SK-N-SH (cell line): ENCODE measurements at regions not wholly inside any gene's neighbourhood (a gene's known extent, or its start where the extent isn't known, plus 50 kb on each side); places are given as distances from the start of the nearest gene placed in this dataset.

Experiments
- CTCF ChIA-PET: fragments of 300-600, 350-600 bp; formaldehyde crosslinking; extraction: SDS; loops from one replicate; lab custom pipeline; 2021; lab: Yijun Ruan, JAX
- POLR2A ChIA-PET: fragments of 350-600 bp; sonication (Branson Sonifier 250); formaldehyde crosslinking; extraction: SDS; loops from one replicate; lab custom pipeline; 2020; ENCODE audit warnings: antibody characterized with exemption, inconsistent platforms; lab: Yijun Ruan, JAX
- DNase-seq: peaks from one replicate; pipeline ENCODE4 v3.0.0; 2012
- H2AFZ ChIP-seq: fragments of 200-600 bp; sonication (generic); 2 replicates; pipeline ENCODE4 v1.8.1; 2016; ENCODE audit warnings: antibody characterized with exemption, mild to moderate bottlenecking, low read depth
- H3F3A ChIP-seq: fragments of 200-600 bp; sonication (generic); replicated peaks from 2 replicates; pipeline ENCODE3; 2016; ENCODE audit warnings: antibody characterized with exemption, mild to moderate bottlenecking; ENCODE audit not compliant: insufficient read depth
- H3K27ac ChIP-seq, 2 experiments: fragments of 200-500 bp in 1 of 2; fragments of 200-600 bp in 1 of 2; sonication (Bioruptor generic) in 1 of 2; sonication (generic), shearing (Covaris generic) in 1 of 2; 2 replicates each; pipeline versions ENCODE4 v1.5.1 to v1.6.1; 2014 to 2016; ENCODE audit warnings: low read depth in 2 of 2, inconsistent platforms in 1 of 2, low read length in 1 of 2, mild to moderate bottlenecking in 1 of 2, mixed read lengths in 1 of 2
- H3K27me3 ChIP-seq: fragments of 200-600 bp; sonication (generic), shearing (Covaris generic); 2 replicates; pipeline ENCODE4 v1.6.1; 2016; ENCODE audit warnings: mixed run types; ENCODE audit not compliant: insufficient read depth
- H3K36me3 ChIP-seq, 2 experiments: fragments of 200-500 bp in 1 of 2; fragments of 200-600 bp in 1 of 2; sonication (Bioruptor generic) in 1 of 2; sonication (generic) in 1 of 2; replicated peaks in 1 of 2; 2 replicates each; pipeline versions ENCODE3 to v1.5.1; 2014 to 2016; ENCODE audit warnings: low read length in 1 of 2, mild to moderate bottlenecking in 1 of 2; ENCODE audit not compliant: insufficient read depth in 2 of 2, control insufficient read depth in 1 of 2
- H3K4me1 ChIP-seq, 2 experiments: fragments of 200-500 bp in 1 of 2; fragments of 200-600 bp in 1 of 2; sonication (Bioruptor generic) in 1 of 2; sonication (generic), shearing (Covaris generic) in 1 of 2; 2 replicates each; pipeline versions ENCODE4 v1.5.1 to v1.6.1; 2014 to 2016; ENCODE audit warnings: low read depth in 1 of 2, low read length in 1 of 2, mixed run types in 1 of 2; ENCODE audit not compliant: insufficient read depth in 2 of 2, control insufficient read depth in 1 of 2
- H3K4me2 ChIP-seq: fragments of 200-600 bp; sonication (generic), shearing (Covaris generic); 2 replicates; pipeline ENCODE4 v1.6.1; 2017; ENCODE audit warnings: mixed run types
- H3K4me3 ChIP-seq, 2 experiments: fragments of 200-500 bp in 1 of 2; fragments of 200-600 bp in 1 of 2; sonication (Bioruptor generic) in 1 of 2; sonication (generic), shearing (Covaris generic) in 1 of 2; 2 replicates each; pipeline versions ENCODE4 v1.5.1 to v1.8.1; 2014 to 2016; ENCODE audit warnings: low read depth in 2 of 2, inconsistent platforms in 1 of 2, low read length in 1 of 2, mild to moderate bottlenecking in 1 of 2, mixed read lengths in 1 of 2, moderate library complexity in 1 of 2
- H3K79me2 ChIP-seq: fragments of 200-600 bp; sonication (generic); 2 replicates; pipeline ENCODE4 v1.8.1; 2017; ENCODE audit warnings: mild to moderate bottlenecking; ENCODE audit not compliant: insufficient read depth
- H3K9ac ChIP-seq: fragments of 200-600 bp; sonication (generic); 2 replicates; pipeline ENCODE4 v1.6.1; 2017; ENCODE audit warnings: mixed run types
- H3K9me2 ChIP-seq: fragments of 200-600 bp; sonication (generic); 2 replicates; pipeline ENCODE4 v1.6.1; 2017; ENCODE audit warnings: mixed run types
- H3K9me3 ChIP-seq: fragments of 200-600 bp; sonication (generic); 2 replicates; pipeline ENCODE4 v1.6.1; 2017; ENCODE audit warnings: mixed run types, mild to moderate bottlenecking, moderate library complexity
- H4K20me1 ChIP-seq: fragments of 200-600 bp; sonication (generic); 2 replicates; pipeline ENCODE4 v1.6.1; 2017; ENCODE audit warnings: mild to moderate bottlenecking, mixed run types; ENCODE audit not compliant: insufficient read depth
- CHD2 ChIP-seq: fragments of 150-350 bp; IDR thresholded peaks from 2 replicates; pipeline ENCODE4 v1.6.1; 2018; ENCODE audit warnings: low read length; ENCODE audit not compliant: partially characterized antibody
- ELF1 ChIP-seq: IDR thresholded peaks from 2 replicates; pipeline ENCODE4 v1.4.0; 2012
- EZH2phosphoT487 ChIP-seq: fragments of 200-600 bp; sonication (generic); IDR thresholded peaks from 2 replicates; pipeline ENCODE4 v1.6.1; 2017; ENCODE audit warnings: low read depth, mixed run types, mild to moderate bottlenecking, antibody characterized with exemption, moderate library complexity, borderline replicate concordance
- FOXM1 ChIP-seq: IDR thresholded peaks from 2 replicates; pipeline ENCODE4 v1.4.0; 2012; ENCODE audit warnings: low read depth, mild to moderate bottlenecking
- GATA2 ChIP-seq: sonication (generic); formaldehyde crosslinking; IDR thresholded peaks from 2 replicates; pipeline ENCODE4 v1.5.0; 2020; ENCODE audit warnings: mild to moderate bottlenecking, missing genetic modification reagents
- MAX ChIP-seq: IDR thresholded peaks from 2 replicates; pipeline ENCODE4 v1.4.0; 2012; ENCODE audit warnings: low read depth
- NFIC ChIP-seq: IDR thresholded peaks from 2 replicates; pipeline ENCODE4 v1.4.0; 2012; ENCODE audit warnings: borderline replicate concordance
- NRF1 ChIP-seq: IDR thresholded peaks from 2 replicates; pipeline ENCODE4 v1.6.1; 2012; ENCODE audit warnings: low read depth, mild to moderate bottlenecking, low read length
- RCOR1 ChIP-seq: fragments of 150-350 bp; IDR thresholded peaks from 2 replicates; pipeline ENCODE4 v1.6.1; 2017; ENCODE audit warnings: antibody characterized with exemption, low read length
- RFX5 ChIP-seq: IDR thresholded peaks from 2 replicates; pipeline ENCODE4 v1.6.1; 2012; ENCODE audit warnings: mild to moderate bottlenecking, improper control_type of control experiment, low read length
- SMC3 ChIP-seq: IDR thresholded peaks from 2 replicates; pipeline ENCODE4 v1.6.1; 2012; ENCODE audit warnings: low read depth, low read length, improper control_type of control experiment
- TAF1 ChIP-seq: IDR thresholded peaks from 2 replicates; pipeline ENCODE4 v1.6.1; 2012; ENCODE audit warnings: low read depth, mild to moderate bottlenecking, low read length, moderate library complexity, borderline replicate concordance
- TEAD4 ChIP-seq: IDR thresholded peaks from 2 replicates; pipeline ENCODE4 v1.4.0; 2012; ENCODE audit warnings: mild to moderate bottlenecking, borderline replicate concordance; ENCODE audit not compliant: insufficient read depth
- YY1 ChIP-seq: IDR thresholded peaks from 2 replicates; pipeline ENCODE4 v1.4.0; 2012; ENCODE audit warnings: low read depth, mild to moderate bottlenecking
- WGBS: methylation state at CpG from one replicate; pipeline ENCODE4 v1.1.6; 2017; ENCODE audit warnings: low lambda C conversion rate; 5-methylcytosine and 5-hydroxymethylcytosine counted together
- TF ChIP-seq, protein P1 (sequence below): IDR thresholded peaks from 2 replicates; pipeline ENCODE4 v1.6.1; 2012; ENCODE audit warnings: mild to moderate bottlenecking, low read depth, low read length, moderate library complexity
- TF ChIP-seq, protein P2 (sequence below): IDR thresholded peaks from 2 replicates; pipeline ENCODE4; 2012

DNA sequence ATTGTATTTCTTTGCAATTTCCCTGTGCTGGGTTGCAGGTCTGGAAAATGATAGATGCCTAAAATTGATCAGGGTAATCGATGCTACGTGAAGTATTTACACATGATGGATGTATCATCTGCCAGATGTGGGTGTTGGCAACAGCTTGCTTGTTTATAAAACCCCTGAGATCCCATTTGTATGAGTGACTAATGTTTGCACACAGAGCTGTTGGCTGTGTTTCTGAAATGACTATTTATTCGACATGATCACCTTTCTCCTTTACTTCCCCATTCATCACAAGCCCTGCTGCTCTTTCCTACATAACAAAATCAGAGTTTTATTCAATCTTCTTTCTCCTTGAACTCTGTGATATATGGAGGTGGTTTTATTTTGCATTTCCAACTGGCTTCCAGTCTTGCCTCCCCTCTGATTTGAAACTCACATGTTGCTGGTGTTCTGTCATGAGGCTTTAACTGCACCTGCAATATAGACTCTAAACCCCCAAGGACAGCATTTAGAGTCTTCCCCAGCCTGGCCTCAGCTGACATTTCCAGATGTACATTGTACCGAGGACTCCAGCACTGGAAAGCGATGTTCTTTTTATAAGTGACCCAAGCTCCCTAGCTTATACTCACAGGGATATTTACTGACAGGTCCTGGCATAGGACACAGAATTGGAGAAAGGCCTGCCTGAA is 50.7 kb upstream of the SHB start:
- Histone ChIP-seq H3K27ac (no peak overlapping the region), H3K4me2 (no peak overlapping the region), H3F3A (no peaks in the 10 kb centered on the region), H3K4me3 (no peak overlapping the region), H3K79me2 (no peaks in the 10 kb centered on the region), H3K9ac (no peak overlapping the region), H3K4me1 (peaks cover 0 to 11% of the 10 kb centered on the region in 2 experiments; a peak in 1 of 4 replicates), H3K9me3 (no peaks in the 10 kb centered on the region), H4K20me1 (no peaks in the 10 kb centered on the region), H3K36me3 (no peaks in the 10 kb centered on the region), H2AFZ (no peak overlapping the region), H3K9me2 (no peaks in the 10 kb centered on the region), H3K27me3 (peaks cover 8% of the 10 kb centered on the region; the same call in 1 of the 2 replicates)
- DNase-seq: no peak
- 59% methylated on average over 5 of the region's 5 CpGs for WGBS
- CTCF ChIA-PET: interaction anchor here (1.7 kb wide), 1 partner anchor 32 kb away, joined by 4 read pairs; no protein-coding TSS in a partner anchor
- TF ChIP-seq RCOR1 (no peak), RFX5 (no peak), YY1 (no peak), GATA2 (CRISPR knock-in tag) (no peak), SMC3 (no peak), FOXM1 (no peak), TAF1 (no peak), ELF1 (no peak), CHD2 (no peak), NFIC (no peak), EZH2phosphoT487 (no peak), NRF1 (no peak), MAX (no peak), TEAD4 (no peak)
- TF ChIP-seq, protein P1, sequence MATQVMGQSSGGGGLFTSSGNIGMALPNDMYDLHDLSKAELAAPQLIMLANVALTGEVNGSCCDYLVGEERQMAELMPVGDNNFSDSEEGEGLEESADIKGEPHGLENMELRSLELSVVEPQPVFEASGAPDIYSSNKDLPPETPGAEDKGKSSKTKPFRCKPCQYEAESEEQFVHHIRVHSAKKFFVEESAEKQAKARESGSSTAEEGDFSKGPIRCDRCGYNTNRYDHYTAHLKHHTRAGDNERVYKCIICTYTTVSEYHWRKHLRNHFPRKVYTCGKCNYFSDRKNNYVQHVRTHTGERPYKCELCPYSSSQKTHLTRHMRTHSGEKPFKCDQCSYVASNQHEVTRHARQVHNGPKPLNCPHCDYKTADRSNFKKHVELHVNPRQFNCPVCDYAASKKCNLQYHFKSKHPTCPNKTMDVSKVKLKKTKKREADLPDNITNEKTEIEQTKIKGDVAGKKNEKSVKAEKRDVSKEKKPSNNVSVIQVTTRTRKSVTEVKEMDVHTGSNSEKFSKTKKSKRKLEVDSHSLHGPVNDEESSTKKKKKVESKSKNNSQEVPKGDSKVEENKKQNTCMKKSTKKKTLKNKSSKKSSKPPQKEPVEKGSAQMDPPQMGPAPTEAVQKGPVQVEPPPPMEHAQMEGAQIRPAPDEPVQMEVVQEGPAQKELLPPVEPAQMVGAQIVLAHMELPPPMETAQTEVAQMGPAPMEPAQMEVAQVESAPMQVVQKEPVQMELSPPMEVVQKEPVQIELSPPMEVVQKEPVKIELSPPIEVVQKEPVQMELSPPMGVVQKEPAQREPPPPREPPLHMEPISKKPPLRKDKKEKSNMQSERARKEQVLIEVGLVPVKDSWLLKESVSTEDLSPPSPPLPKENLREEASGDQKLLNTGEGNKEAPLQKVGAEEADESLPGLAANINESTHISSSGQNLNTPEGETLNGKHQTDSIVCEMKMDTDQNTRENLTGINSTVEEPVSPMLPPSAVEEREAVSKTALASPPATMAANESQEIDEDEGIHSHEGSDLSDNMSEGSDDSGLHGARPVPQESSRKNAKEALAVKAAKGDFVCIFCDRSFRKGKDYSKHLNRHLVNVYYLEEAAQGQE: no peak
- TF ChIP-seq, protein P2, sequence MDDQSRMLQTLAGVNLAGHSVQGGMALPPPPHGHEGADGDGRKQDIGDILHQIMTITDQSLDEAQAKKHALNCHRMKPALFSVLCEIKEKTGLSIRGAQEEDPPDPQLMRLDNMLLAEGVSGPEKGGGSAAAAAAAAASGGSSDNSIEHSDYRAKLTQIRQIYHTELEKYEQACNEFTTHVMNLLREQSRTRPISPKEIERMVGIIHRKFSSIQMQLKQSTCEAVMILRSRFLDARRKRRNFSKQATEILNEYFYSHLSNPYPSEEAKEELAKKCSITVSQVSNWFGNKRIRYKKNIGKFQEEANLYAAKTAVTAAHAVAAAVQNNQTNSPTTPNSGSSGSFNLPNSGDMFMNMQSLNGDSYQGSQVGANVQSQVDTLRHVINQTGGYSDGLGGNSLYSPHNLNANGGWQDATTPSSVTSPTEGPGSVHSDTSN: no peak
- POLR2A ChIA-PET: interaction anchor here (0.5 kb wide), 1 partner anchor 15 kb away, joined by 3 read pairs; no protein-coding TSS in a partner anchor
